ENCODE measurements at regions not wholly inside any gene's neighbourhood (a gene's known extent, or its start where the extent isn't known, plus 50 kb on each side); places are given as distances from the start of the nearest gene placed in this dataset.

DNA sequence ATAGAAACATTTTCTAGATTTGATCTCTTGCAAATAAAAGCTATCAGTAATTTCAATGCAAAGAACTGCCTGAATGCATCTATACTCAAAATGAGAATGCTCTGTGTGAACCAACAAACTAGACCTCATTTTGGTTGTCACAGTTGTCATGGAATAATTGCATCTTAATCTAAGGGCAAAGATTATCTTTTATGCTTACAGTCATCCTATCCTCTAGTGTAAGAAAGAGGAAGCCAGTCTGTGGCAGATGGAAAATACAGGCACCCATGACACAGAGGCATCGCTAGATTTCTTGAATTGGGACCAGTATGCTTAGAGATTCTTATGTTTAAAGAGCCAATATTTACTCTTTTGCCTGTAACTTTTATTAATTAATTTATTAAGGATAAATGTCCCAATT lies 95.0 kb downstream of the MACIR start:
- no peak for TF ChIP-seq RAD21 (IDR thresholded peaks at IDR 0.05; ENCODE audit: low read length)
- no peak for TF ChIP-seq POLR2A (IDR thresholded peaks at IDR 0.05; ENCODE audit: low read depth, low read length)
- no peak for TF ChIP-seq CEBPB (IDR thresholded peaks at IDR 0.05; ENCODE audit: low read depth, low read length)
- TF ChIP-seq, protein P1, sequence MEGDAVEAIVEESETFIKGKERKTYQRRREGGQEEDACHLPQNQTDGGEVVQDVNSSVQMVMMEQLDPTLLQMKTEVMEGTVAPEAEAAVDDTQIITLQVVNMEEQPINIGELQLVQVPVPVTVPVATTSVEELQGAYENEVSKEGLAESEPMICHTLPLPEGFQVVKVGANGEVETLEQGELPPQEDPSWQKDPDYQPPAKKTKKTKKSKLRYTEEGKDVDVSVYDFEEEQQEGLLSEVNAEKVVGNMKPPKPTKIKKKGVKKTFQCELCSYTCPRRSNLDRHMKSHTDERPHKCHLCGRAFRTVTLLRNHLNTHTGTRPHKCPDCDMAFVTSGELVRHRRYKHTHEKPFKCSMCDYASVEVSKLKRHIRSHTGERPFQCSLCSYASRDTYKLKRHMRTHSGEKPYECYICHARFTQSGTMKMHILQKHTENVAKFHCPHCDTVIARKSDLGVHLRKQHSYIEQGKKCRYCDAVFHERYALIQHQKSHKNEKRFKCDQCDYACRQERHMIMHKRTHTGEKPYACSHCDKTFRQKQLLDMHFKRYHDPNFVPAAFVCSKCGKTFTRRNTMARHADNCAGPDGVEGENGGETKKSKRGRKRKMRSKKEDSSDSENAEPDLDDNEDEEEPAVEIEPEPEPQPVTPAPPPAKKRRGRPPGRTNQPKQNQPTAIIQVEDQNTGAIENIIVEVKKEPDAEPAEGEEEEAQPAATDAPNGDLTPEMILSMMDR (conservative IDR thresholded peaks at IDR 0.05; ENCODE audit: low read depth, low read length) = no peak
- no peak for TF ChIP-seq MAFK (IDR thresholded peaks at IDR 0.05; ENCODE audit: low read depth, low read length)
- no peak for TF ChIP-seq RFX5 (IDR thresholded peaks at IDR 0.05; ENCODE audit: low read depth, low read length)
- no peak for TF ChIP-seq MXI1 (IDR thresholded peaks at IDR 0.05; ENCODE audit: borderline replicate concordance, low read depth, low read length)
- TF ChIP-seq MAZ (IDR thresholded peaks at IDR 0.05; ENCODE audit: borderline replicate concordance, low read depth, low read length) = no peak
- no peak for TF ChIP-seq RCOR1 (IDR thresholded peaks at IDR 0.05; ENCODE audit: insufficient replicate concordance, low read length)
